Endothelial cell of umbilical vein (primary cell): ENCODE measurements at regions not wholly inside any gene's neighbourhood (a gene's known extent, or its start where the extent isn't known, plus 50 kb on each side); places are given as distances from the start of the nearest gene placed in this dataset.

Source experiments
- BruUV-seq: library from RNA; stranded (reverse); fragments of 400-500 nt; replicated peaks from 2 replicates; lab custom pipeline; 2021; lab: Mats Ljungman, UMichigan
- CTCF ChIA-PET: fragments of 300-600, 350-600 bp; sonication (Branson Sonifier 250); formaldehyde crosslinking; loops from one replicate; lab custom pipeline; 2021; ENCODE audit warnings: antibody characterized with exemption, inconsistent platforms; lab: Charles Lee
- POLR2A ChIA-PET: fragments of 300-600, 350-600 bp; sonication (Branson Sonifier 250); formaldehyde crosslinking; loops from one replicate; lab custom pipeline; 2021; ENCODE audit warnings: antibody characterized with exemption, inconsistent platforms; lab: Charles Lee
- DNase-seq: peaks from one replicate; pipeline ENCODE4 v3.0.0-alpha.2; 2011; ENCODE audit warnings: low read depth, low spot score
- FAIRE-seq: peaks from 2 replicates; lab custom pipeline; 2011; peaks lifted over from hg19 to GRCh38; lab: Jason Lieb, UNC
- H2AFZ ChIP-seq: 2 replicates; pipeline ENCODE4 v1.6.0; 2012; ENCODE audit warnings: low read depth, low read length, control low read depth, inconsistent platforms
- H3K27ac ChIP-seq: 2 replicates; pipeline ENCODE4 v1.5.1; 2011; ENCODE audit warnings: low read depth, mild to moderate bottlenecking, control low read depth, low read length, moderate library complexity; ENCODE audit not compliant: insufficient read depth
- H3K27me3 ChIP-seq, 2 experiments: 2 replicates each; pipeline versions ENCODE4 v1.6.0 to v1.6.1; 2011; ENCODE audit warnings: low read length in 2 of 2, mixed read lengths in 1 of 2; ENCODE audit not compliant: control insufficient read depth in 2 of 2, insufficient read depth in 2 of 2
- H3K36me3 ChIP-seq, 2 experiments: 2 replicates in 1 of 2; 3 replicates in 1 of 2; pipeline ENCODE4 v1.5.1; 2011; ENCODE audit warnings: low read length in 2 of 2, mild to moderate bottlenecking in 1 of 2, moderate library complexity in 1 of 2; ENCODE audit not compliant: control insufficient read depth in 2 of 2, insufficient read depth in 2 of 2; ENCODE audit errors: extremely low read depth in 1 of 2
- H3K4me1 ChIP-seq: 3 replicates; pipeline ENCODE4 v1.5.1; 2011; ENCODE audit warnings: mild to moderate bottlenecking, low read length; ENCODE audit not compliant: control insufficient read depth, insufficient read depth; ENCODE audit errors: extremely low read depth
- H3K4me2 ChIP-seq: 2 replicates; pipeline ENCODE4 v1.6.1; 2011; ENCODE audit warnings: low read length, control low read depth, mixed read lengths; ENCODE audit not compliant: insufficient read depth
- H3K4me3 ChIP-seq, 3 experiments: fragments of 200-600 bp in 1 of 3; sonication (generic), shearing (Covaris generic) in 1 of 3; replicated peaks in 1 of 3; 2 replicates each; pipeline ENCODE4 v1.5.1; 2011 to 2016; ENCODE audit warnings: control low read depth in 3 of 3, low read length in 3 of 3, mild to moderate bottlenecking in 2 of 3, inconsistent platforms in 1 of 3, low read depth in 1 of 3, moderate library complexity in 1 of 3; ENCODE audit not compliant: insufficient read depth in 1 of 3
- H3K79me2 ChIP-seq: 2 replicates; pipeline ENCODE4 v1.6.0; 2012; ENCODE audit warnings: low read length, inconsistent platforms; ENCODE audit not compliant: control insufficient read depth, insufficient read depth
- H3K9ac ChIP-seq: replicated peaks from 2 replicates; pipeline ENCODE3; 2011; ENCODE audit warnings: low read length, control low read depth; ENCODE audit not compliant: insufficient read depth; ENCODE audit errors: extremely low read depth
- H3K9me1 ChIP-seq: replicated peaks from 3 replicates; pipeline ENCODE4 v1.6.0; 2011; ENCODE audit warnings: mild to moderate bottlenecking, low read length; ENCODE audit not compliant: control insufficient read depth, insufficient read depth; ENCODE audit errors: extremely low read depth
- H3K9me3 ChIP-seq: replicated peaks from 2 replicates; pipeline ENCODE4 v1.5.1; 2012; ENCODE audit warnings: low read length, inconsistent platforms; ENCODE audit not compliant: control insufficient read depth, insufficient read depth
- H4K20me1 ChIP-seq: replicated peaks from 2 replicates; pipeline ENCODE3; 2011; ENCODE audit warnings: mild to moderate bottlenecking, low read length; ENCODE audit not compliant: control insufficient read depth, insufficient read depth; ENCODE audit errors: extremely low read depth
- CTCF ChIP-seq, 2 donors: IDR thresholded peaks; 1 replicate in 1 of 2; 2 replicates in 1 of 2; pipeline ENCODE4 v1.5.1; 2011; ENCODE audit warnings: low read length in 2 of 2, mild to moderate bottlenecking in 2 of 2, moderate library complexity in 2 of 2, control low read depth in 1 of 2, inconsistent platforms in 1 of 2, low read depth in 1 of 2; ENCODE audit not compliant: insufficient read depth in 1 of 2; ENCODE audit errors: extremely low read depth in 1 of 2
- EZH2 ChIP-seq: IDR thresholded peaks from 2 replicates; pipeline ENCODE4 v1.6.1; 2012; ENCODE audit warnings: borderline replicate concordance, low read depth, mild to moderate bottlenecking, moderate library complexity, low read length, inconsistent platforms; ENCODE audit not compliant: severe bottlenecking
- FOS ChIP-seq: IDR thresholded peaks from 2 replicates; pipeline ENCODE4 v1.6.1; 2011; ENCODE audit warnings: mild to moderate bottlenecking, low read length, moderate library complexity, borderline replicate concordance; ENCODE audit not compliant: insufficient read depth
- GATA2 ChIP-seq: IDR thresholded peaks from 2 replicates; pipeline ENCODE4 v1.7.0; 2011; ENCODE audit warnings: low read depth, mild to moderate bottlenecking, moderate library complexity, mixed read lengths, low read length; ENCODE audit not compliant: insufficient read length, insufficient read depth
- JUN ChIP-seq: IDR thresholded peaks from 2 replicates; pipeline ENCODE4 v1.6.1; 2011; ENCODE audit warnings: borderline replicate concordance, low read depth; ENCODE audit not compliant: insufficient read length, insufficient read depth
- MAX ChIP-seq: IDR thresholded peaks from 2 replicates; pipeline ENCODE4 v1.6.1; 2011; ENCODE audit not compliant: insufficient read depth, insufficient read length
- MYC ChIP-seq: IDR thresholded peaks from one replicate; pipeline ENCODE4 v1.6.1; 2011; ENCODE audit warnings: mild to moderate bottlenecking, low read depth, low read length
- POLR2A ChIP-seq: IDR thresholded peaks from 2 replicates; pipeline ENCODE4 v1.6.1; 2012; ENCODE audit warnings: low read depth, mild to moderate bottlenecking, control low read depth, low read length
- POLR2AphosphoS5 ChIP-seq: IDR thresholded peaks from 2 replicates; pipeline ENCODE4 v1.6.1; 2012; ENCODE audit warnings: low read depth, mild to moderate bottlenecking, control low read depth, low read length, moderate library complexity; ENCODE audit not compliant: insufficient read depth
- dilution Hi-C: fragments of 300-500 bp; cut with MboI; formaldehyde crosslinking; loops from one replicate; pipeline ENCODE4 v1.15.0; 2019; ENCODE audit warnings: low sequenced_read_pairs; ENCODE audit not compliant: extremely low pct_ligation_motif_present
- intact Hi-C: fragments of 100-400 bp; cut with micrococcal nuclease; formaldehyde crosslinking; loops from one replicate; pipeline ENCODE4 v1.10.0; 2022

- POLR2A ChIA-PET = no interaction called here
- H3K9me1 ChIP-seq = no peaks in the 10 kb centered on the region
- no peaks in the 10 kb centered on the region for H3K36me3 ChIP-seq
- no peaks in the 10 kb centered on the region for H3K4me1 ChIP-seq
- H3K27me3 ChIP-seq = peaks cover 0 to 2% of the 10 kb centered on the region in 2 experiments
- BruUV-seq = no TSS peak
- no peaks in the 10 kb centered on the region for H3K79me2 ChIP-seq
- dilution Hi-C loops = no loop called here
- DNase-seq (no peak), FAIRE-seq (no peak)
- H3K4me2 ChIP-seq = no peak overlapping the region
- H3K27ac ChIP-seq = no peak overlapping the region
- CTCF ChIA-PET = no interaction called here
- no peaks in the 10 kb centered on the region for H4K20me1 ChIP-seq
- H3K9me3 ChIP-seq = no peaks in the 10 kb centered on the region
- TF ChIP-seq MYC (no peak), GATA2 (no peak), POLR2A (no peak), EZH2 (no peak), FOS (no peak), POLR2AphosphoS5 (no peak), CTCF (IDR thresholded peaks at IDR 0.05; ENCODE audit: extremely low read depth in 1 of 2, insufficient read depth in 1 of 2, low read depth in 1 of 2, low read length in 2 of 2) (no peak), JUN (no peak), MAX (no peak)
- H3K9ac ChIP-seq = no peak overlapping the region
- no peak overlapping the region for H2AFZ ChIP-seq
- intact Hi-C loops = no loop called here
- no peak overlapping the region for H3K4me3 ChIP-seq
Observed at GRCh38 chr3:82000350-82000749, 238.9 kb upstream of the GBE1 start.
